Heart right ventricle (tissue), 16 donors: ENCODE measurements at regions not wholly inside any gene's neighbourhood (a gene's known extent, or its start where the extent isn't known, plus 50 kb on each side); places are given as distances from the start of the nearest gene placed in this dataset.

Experiments used
- ATAC-seq, 8 donors: fragments of 200-7000 bp; cut with Tn5 transposase; one replicate each; pipeline ENCODE4 v1.9.1; 2020; ENCODE audit warnings: mild to moderate bottlenecking in 8 of 8, moderate library complexity in 8 of 8, moderate number of reproducible peaks in 1 of 8
- DNase-seq, 2 donors: peaks; one replicate each; pipeline ENCODE4 v3.0.0-alpha.2; 2020
- H3K27ac ChIP-seq, 10 donors: fragments of 200-600 bp; sonication (generic) in 2 of 10; one replicate each; pipeline versions ENCODE4 v1.5.0 to v1.8.0; 2020 to 2022; ENCODE audit warnings: mild to moderate bottlenecking in 3 of 10
- H3K27me3 ChIP-seq, 7 donors: fragments of 200-600 bp; one replicate each; pipeline ENCODE4 v1.8.0; 2021 to 2022; ENCODE audit warnings: mild to moderate bottlenecking in 2 of 7
- H3K36me3 ChIP-seq, 9 donors: fragments of 200-600 bp; sonication (generic) in 1 of 9; one replicate each; pipeline versions ENCODE4 v1.5.0 to v1.8.0; 2020 to 2022; ENCODE audit warnings: mild to moderate bottlenecking in 2 of 9
- H3K4me1 ChIP-seq, 9 donors: fragments of 200-600 bp; sonication (generic) in 1 of 9; one replicate each; pipeline versions ENCODE4 v1.5.0 to v1.8.0; 2020 to 2022; ENCODE audit warnings: mild to moderate bottlenecking in 4 of 9
- H3K4me3 ChIP-seq, 10 donors: fragments of 200-600 bp; sonication (generic) in 2 of 10; one replicate each; pipeline versions ENCODE4 v1.5.0 to v1.8.0; 2020 to 2022; ENCODE audit warnings: mild to moderate bottlenecking in 7 of 10, moderate library complexity in 2 of 10
- H3K9me3 ChIP-seq, 11 donors: fragments of 200-600 bp in 10 of 11; sonication (generic) in 2 of 11; one replicate each; pipeline versions ENCODE4 v1.5.0 to v1.8.0; 2013 to 2022; ENCODE audit warnings: mild to moderate bottlenecking in 2 of 11, control low read depth in 1 of 11, moderate library complexity in 1 of 11
- WGBS, 2 donors: extraction: QIAGEN DNeasy Blood & Tissue Kit; methylation state at CpG; one replicate each; pipeline ENCODE4 v1.1.7; 2013; ENCODE audit warnings: inconsistent platforms in 1 of 2; 5-methylcytosine and 5-hydroxymethylcytosine counted together
- intact Hi-C, 10 donors: fragments of 100-400 bp; cut with DNase I; formaldehyde crosslinking; loops; one replicate each; pipeline versions ENCODE4 v1.11.1 to v1.14.2; 2022
- TF ChIP-seq, protein P1 (sequence below), 9 donors: fragments of 200-600 bp; sonication (generic) in 2 of 9; IDR thresholded peaks; one replicate each; pipeline versions ENCODE4 v1.5.0 to v1.8.0; 2021 to 2022; ENCODE audit warnings: antibody characterized with exemption in 9 of 9, mild to moderate bottlenecking in 5 of 9, moderate library complexity in 1 of 9
- donor health status: Arrhythmogenic right ventricular cardiomyopathy.
- donor health status: ischemic (EF 13 %, LVEDD 7.1; RV severe dilation, severe dysfunction).
- donor health status: healthy with polysubstance abuse.
- donor health status: DM: no; HTN: yes; CAD: no.
- donor health status: DM: no; HTN: no; CAD: no.
- donor health status: ischemic (EF 25% LVEDD 6.9; RV normal size, moderate dysfunction).
- donor health status: ischemic (EF 25% LVEDD 5.7; RV mildly dilated, moderate dysfunction).
- donor health status: healthy.
- donor health status: DM: yes; HTN: yes; CAD: no.
- donor health status: Ischemic cardiomyopathy.
- donor health status: ischemic (EF 35%, LVEDD 5.7; RV mildly dilated, moderate dysfunction).
- donor health status: nonischemic (EF 11% LVEDD 7.7; RV severe dilation, severe dysfunction).
- donor health status: DM: yes; HTN: yes; CAD: no.
- donor health status: PGD.
- donor health status: ischemic (EF 29% LVEDD 5.4; RV normal size, mild dysfunction).
- donor health status: nonischemic (EF 23%, LVEDD 6.1; RV moderate dilation, normal function).

DNA sequence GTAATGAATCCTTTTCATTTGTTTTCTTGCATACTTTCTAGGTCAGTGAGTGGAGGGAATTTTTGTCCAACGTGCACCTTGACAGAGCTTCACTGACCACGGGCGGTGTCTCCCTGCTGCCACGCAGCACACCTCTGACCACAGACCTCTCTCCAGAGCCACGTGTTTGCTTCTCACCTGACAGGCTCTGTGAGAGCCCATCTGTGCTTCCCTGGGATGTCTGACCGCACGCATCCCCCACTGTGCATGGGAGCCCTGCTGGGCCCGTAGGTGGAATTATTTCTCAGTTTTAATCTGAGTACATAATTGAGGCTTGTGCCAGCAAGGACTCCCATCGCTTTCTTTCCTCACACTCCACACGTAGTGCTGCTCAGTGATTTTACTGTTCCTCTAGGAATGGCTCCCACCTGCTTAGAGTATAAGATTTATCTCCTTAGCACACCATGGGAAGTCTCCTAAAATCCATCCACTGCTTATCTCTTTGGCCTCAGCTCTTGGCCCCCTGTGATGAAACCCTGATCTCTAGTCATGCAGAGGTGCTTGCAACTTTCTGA is 482.6 kb downstream of the TSN start:
- intact Hi-C loops = no loop called here
- Histone ChIP-seq H3K36me3 (no peaks in the 10 kb centered on the region), H3K4me1 (no peaks in the 10 kb centered on the region), H3K4me3 (no peak overlapping the region), H3K27ac (no peak overlapping the region), H3K9me3 (no peaks in the 10 kb centered on the region), H3K27me3 (peaks cover 0 to 30% (median 14%) of the 10 kb centered on the region in 7 donors)
- 73 to 74% methylated on average over 10 of the region's 10 CpGs for WGBS, 2 donors
- no peak for DNase-seq
- TF ChIP-seq, protein P1, sequence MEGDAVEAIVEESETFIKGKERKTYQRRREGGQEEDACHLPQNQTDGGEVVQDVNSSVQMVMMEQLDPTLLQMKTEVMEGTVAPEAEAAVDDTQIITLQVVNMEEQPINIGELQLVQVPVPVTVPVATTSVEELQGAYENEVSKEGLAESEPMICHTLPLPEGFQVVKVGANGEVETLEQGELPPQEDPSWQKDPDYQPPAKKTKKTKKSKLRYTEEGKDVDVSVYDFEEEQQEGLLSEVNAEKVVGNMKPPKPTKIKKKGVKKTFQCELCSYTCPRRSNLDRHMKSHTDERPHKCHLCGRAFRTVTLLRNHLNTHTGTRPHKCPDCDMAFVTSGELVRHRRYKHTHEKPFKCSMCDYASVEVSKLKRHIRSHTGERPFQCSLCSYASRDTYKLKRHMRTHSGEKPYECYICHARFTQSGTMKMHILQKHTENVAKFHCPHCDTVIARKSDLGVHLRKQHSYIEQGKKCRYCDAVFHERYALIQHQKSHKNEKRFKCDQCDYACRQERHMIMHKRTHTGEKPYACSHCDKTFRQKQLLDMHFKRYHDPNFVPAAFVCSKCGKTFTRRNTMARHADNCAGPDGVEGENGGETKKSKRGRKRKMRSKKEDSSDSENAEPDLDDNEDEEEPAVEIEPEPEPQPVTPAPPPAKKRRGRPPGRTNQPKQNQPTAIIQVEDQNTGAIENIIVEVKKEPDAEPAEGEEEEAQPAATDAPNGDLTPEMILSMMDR (IDR thresholded peaks at IDR 0.05) = no peak
- ATAC-seq = no peak

DNA sequence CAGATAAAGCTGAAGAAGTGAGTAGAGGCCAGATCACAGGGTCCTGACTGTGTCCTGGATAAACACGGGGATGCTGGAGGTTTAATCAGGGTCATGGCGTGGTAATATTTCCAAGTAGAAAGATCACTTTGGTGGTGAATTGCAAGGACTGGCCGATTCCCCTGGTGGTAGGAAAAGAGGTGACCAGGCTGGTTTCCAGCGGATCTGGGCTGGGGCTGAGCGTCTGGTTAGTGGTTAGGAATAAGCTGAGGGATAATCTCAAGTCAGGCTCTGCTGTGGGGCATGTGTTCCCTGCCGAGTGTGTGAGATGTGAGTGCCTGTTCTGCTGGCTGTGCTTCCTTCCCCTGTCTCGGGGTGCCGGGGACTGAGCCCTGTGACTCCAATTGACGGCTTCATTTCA is 484.0 kb downstream of the TSN start:
- Histone ChIP-seq H3K27me3 (peaks cover 0 to 31% (median 22%) of the 10 kb centered on the region in 7 donors), H3K9me3 (no peaks in the 10 kb centered on the region), H3K4me1 (no peaks in the 10 kb centered on the region), H3K4me3 (no peak overlapping the region), H3K36me3 (no peaks in the 10 kb centered on the region), H3K27ac (no peak overlapping the region)
- no peak for ATAC-seq
- no peak for DNase-seq
- TF ChIP-seq, protein P1 (IDR thresholded peaks at IDR 0.05) = no peak
- 63 to 65% methylated on average over 9 of the region's 9 CpGs for WGBS, 2 donors
- intact Hi-C loops = no loop called here

DNA sequence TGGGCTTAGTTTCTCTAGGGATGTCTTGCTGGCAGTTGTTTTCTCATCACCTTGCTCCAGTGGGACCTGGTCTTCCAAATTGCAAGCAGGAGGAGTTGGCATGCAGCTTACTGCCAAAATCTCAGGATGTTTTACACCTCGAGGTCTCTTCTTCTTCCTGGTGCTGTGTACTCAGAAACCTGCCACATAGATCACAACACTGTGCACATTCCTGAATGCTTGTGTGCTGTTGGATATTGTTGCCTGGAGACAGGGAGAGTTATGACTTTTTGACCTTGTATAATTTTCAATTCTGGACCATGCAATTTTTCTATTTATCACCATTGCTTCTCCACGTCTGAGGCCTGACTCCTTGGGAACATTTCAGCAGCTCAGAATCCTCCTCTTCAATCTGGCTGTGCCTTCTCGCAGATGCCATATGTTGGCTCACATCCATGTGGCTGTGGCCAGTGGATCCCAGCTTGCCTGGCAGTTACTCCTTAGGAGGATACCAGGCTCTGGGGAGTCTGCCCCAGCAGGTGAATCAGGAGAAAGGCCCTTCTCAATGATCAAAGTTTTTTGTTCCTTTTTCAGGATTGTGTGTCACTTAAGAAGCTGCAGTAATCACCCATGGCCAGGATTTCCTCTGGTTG is 489.3 kb downstream of the TSN start:
- ATAC-seq (no peak), DNase-seq (no peak)
- Histone ChIP-seq H3K36me3 (no peaks in the 10 kb centered on the region), H3K9me3 (no peaks in the 10 kb centered on the region), H3K4me3 (no peak overlapping the region), H3K27me3 (peaks cover 0 to 51% (median 16%) of the 10 kb centered on the region in 7 donors), H3K4me1 (no peaks in the 10 kb centered on the region), H3K27ac (no peak overlapping the region)
- TF ChIP-seq, protein P1 (IDR thresholded peaks at IDR 0.05) = no peak
- intact Hi-C loops = no loop called here
- WGBS, 2 donors = 57 to 69% methylated on average over 3 of the region's 3 CpGs

DNA sequence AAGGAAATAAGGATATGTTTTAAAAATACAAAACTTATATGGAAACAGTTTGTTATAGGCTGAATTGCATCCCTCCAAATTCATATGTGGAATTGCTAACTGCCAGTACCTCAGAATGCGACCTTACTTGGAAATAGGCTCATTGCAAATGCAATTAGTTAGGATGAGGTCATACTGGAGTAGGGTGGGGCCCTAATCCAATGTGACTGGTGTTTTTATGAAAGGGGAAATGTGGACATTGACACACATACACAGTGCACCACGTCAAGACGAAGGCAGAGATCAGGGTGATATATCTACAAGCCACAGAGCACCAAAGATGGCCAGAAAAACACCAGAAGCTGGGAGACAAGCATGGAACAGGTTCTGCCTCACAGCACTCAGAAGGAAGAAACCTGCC is 494.2 kb downstream of the TSN start:
- no peaks in the 10 kb centered on the region for H3K36me3 ChIP-seq
- intact Hi-C loops = no loop called here
- DNase-seq (no peak), ATAC-seq (no peak)
- TF ChIP-seq, protein P1 (IDR thresholded peaks at IDR 0.05) = no peak
- H3K4me1 ChIP-seq = no peaks in the 10 kb centered on the region
- peaks cover 0 to 30% (median 10%) of the 10 kb centered on the region in 7 donors for H3K27me3 ChIP-seq
- no peak overlapping the region for H3K4me3 ChIP-seq
- no peak overlapping the region for H3K27ac ChIP-seq
- WGBS, 2 donors = 71 to 79% methylated on average over 3 of the region's 3 CpGs
- peaks cover 0 to 5% (median 0%) of the 10 kb centered on the region in 11 donors for H3K9me3 ChIP-seq
